A549 (cell line): ENCODE measurements at regions not wholly inside any gene's neighbourhood (a gene's known extent, or its start where the extent isn't known, plus 50 kb on each side); places are given as distances from the start of the nearest gene placed in this dataset.
A peak's percentile ranks its signal among the peaks of the same experiment; 100 is the strongest.

Experiments used
- ATAC-seq, 2 experiments: fragments of 200-7000 bp in 1 of 2; fragments of >200 bp in 1 of 2; cut with Nextera tagmentation in 1 of 2; cut with Tn5 transposase in 1 of 2; 3 replicates each; pipeline versions ENCODE4 v1.8.0 to v1.9.1; 2018 to 2020; ENCODE audit warnings: mild to moderate bottlenecking in 1 of 2, moderate library complexity in 1 of 2
- CTCF ChIA-PET: fragments of 300-600 bp; sonication (Branson Sonifier 250); formaldehyde crosslinking; extraction: SDS; loops from one replicate; lab custom pipeline; 2021; ENCODE audit warnings: antibody characterized with exemption, inconsistent platforms; lab: Yijun Ruan, JAX
- POLR2A ChIA-PET: fragments of 350-600 bp; formaldehyde crosslinking; extraction: SDS; loops from one replicate; lab custom pipeline; 2021; ENCODE audit warnings: antibody characterized with exemption, inconsistent platforms; lab: Yijun Ruan, JAX
- DNase-seq, 2 experiments: peaks; one replicate each; pipeline versions ENCODE4 v3.0.0 to v3.0.0-alpha.2; 2011 to 2016; ENCODE audit warnings: low read depth in 1 of 2, low spot score in 1 of 2
- FAIRE-seq: peaks from 2 replicates; lab custom pipeline; 2011; peaks lifted over from hg19 to GRCh38; lab: Jason Lieb, UNC
- H3K27ac ChIP-seq, 2 experiments: fragments of >200 bp; sonication (Bioruptor Twin); formaldehyde crosslinking; 3 replicates each; pipeline ENCODE4 v1.5.1; 2016 to 2017
- H3K4me1 ChIP-seq: fragments of >200 bp; sonication (Bioruptor Twin); formaldehyde crosslinking; 3 replicates; pipeline ENCODE4 v1.6.1; 2016
- H3K4me2 ChIP-seq: fragments of >200 bp; sonication (Bioruptor Twin); formaldehyde crosslinking; 3 replicates; pipeline ENCODE4 v1.6.1; 2016
- H3K4me3 ChIP-seq: fragments of >200 bp; sonication (Bioruptor Twin); formaldehyde crosslinking; 3 replicates; pipeline ENCODE4 v1.5.1; 2016
- H3K9me3 ChIP-seq: fragments of >200 bp; sonication (Bioruptor Twin); formaldehyde crosslinking; 3 replicates; pipeline ENCODE4 v1.6.1; 2016
- ATOH8 ChIP-seq: fragments of 250-450 bp; sonication (Bioruptor Pico); IDR thresholded peaks from 2 replicates; pipeline ENCODE4 v1.5.0; 2020; ENCODE audit warnings: low read depth, mild to moderate bottlenecking, moderate library complexity
- BHLHE40 ChIP-seq: IDR thresholded peaks from 2 replicates; pipeline ENCODE4 v1.6.1; 2012; ENCODE audit warnings: low read depth, low read length, inconsistent platforms
- CEBPB ChIP-seq, 2 experiments: fragments of >200 bp in 1 of 2; sonication (Bioruptor Twin) in 1 of 2; formaldehyde crosslinking in 1 of 2; IDR thresholded peaks; 2 replicates each; pipeline ENCODE4 v1.6.1; 2012 to 2016
- CTCF ChIP-seq: fragments of >200 bp; sonication (Bioruptor Twin); formaldehyde crosslinking; IDR thresholded peaks from 3 replicates; pipeline ENCODE4 v1.5.1; 2016
- E2F6 ChIP-seq: IDR thresholded peaks from 2 replicates; pipeline ENCODE4 v1.6.1; 2012; ENCODE audit warnings: low read depth, borderline replicate concordance
- ELK1 ChIP-seq: fragments of 150-350 bp; IDR thresholded peaks from 2 replicates; pipeline ENCODE4 v1.6.1; 2014; ENCODE audit warnings: low read depth, mild to moderate bottlenecking, low read length
- EP300 ChIP-seq, 2 experiments: fragments of >200 bp; sonication (Bioruptor Twin); formaldehyde crosslinking; IDR thresholded peaks; 2 replicates in 1 of 2; 3 replicates in 1 of 2; pipeline ENCODE4 v1.6.1; 2016 to 2017
- FOSB ChIP-seq: fragments of 250-450 bp; sonication (Bioruptor Pico); IDR thresholded peaks from 2 replicates; pipeline ENCODE4 v1.5.0; 2020; ENCODE audit warnings: mild to moderate bottlenecking, moderate library complexity
- FOSL2 ChIP-seq, 2 experiments: fragments of 450-650 bp in 1 of 2; fragments of >200 bp in 1 of 2; sonication (Bioruptor Twin) in 1 of 2; formaldehyde crosslinking; IDR thresholded peaks; 2 replicates each; pipeline versions ENCODE4 v1.5.0 to v1.6.1; 2016 to 2020; ENCODE audit warnings: mild to moderate bottlenecking in 1 of 2, moderate library complexity in 1 of 2
- HDAC2 ChIP-seq: fragments of 200-600 bp; sonication (generic); IDR thresholded peaks from 2 replicates; pipeline ENCODE4 v1.6.1; 2016
- HES2 ChIP-seq: fragments of >200 bp; sonication (Bioruptor Twin); formaldehyde crosslinking; IDR thresholded peaks from 2 replicates; pipeline ENCODE4 v1.6.1; 2016
- HEYL ChIP-seq: fragments of 250-450 bp; sonication (Bioruptor Pico); IDR thresholded peaks from 2 replicates; pipeline ENCODE4 v1.8.0; 2021; ENCODE audit warnings: mild to moderate bottlenecking, moderate library complexity
- HMGXB4 ChIP-seq: fragments of 250-450 bp; sonication (Bioruptor Pico); IDR thresholded peaks from 2 replicates; pipeline ENCODE4 v1.5.0; 2021; ENCODE audit warnings: mild to moderate bottlenecking, moderate library complexity, borderline replicate concordance
- HOXA7 ChIP-seq: fragments of 250-450 bp; sonication (Bioruptor Pico); IDR thresholded peaks from 2 replicates; pipeline ENCODE4 v1.5.0; 2020; ENCODE audit warnings: mild to moderate bottlenecking, moderate library complexity
- HOXB5 ChIP-seq: fragments of 250-450 bp; sonication (Bioruptor Pico); IDR thresholded peaks from 2 replicates; pipeline ENCODE4 v1.5.0; 2020; ENCODE audit warnings: mild to moderate bottlenecking, moderate library complexity
- JUNB ChIP-seq: fragments of >200 bp; sonication (Bioruptor Twin); formaldehyde crosslinking; IDR thresholded peaks from 2 replicates; pipeline ENCODE4 v1.6.1; 2016
- KDM5A ChIP-seq: fragments of 200-600 bp; sonication (generic); IDR thresholded peaks from 2 replicates; pipeline ENCODE4 v1.6.1; 2016; ENCODE audit warnings: antibody characterized with exemption, mild to moderate bottlenecking
- MAFK ChIP-seq: fragments of 450-650 bp; IDR thresholded peaks from 2 replicates; pipeline ENCODE4 v1.6.1; 2014; ENCODE audit not compliant: partially characterized antibody
- MAX ChIP-seq: IDR thresholded peaks from 2 replicates; pipeline ENCODE4 v1.6.1; 2012
- MYC ChIP-seq: IDR thresholded peaks from 2 replicates; pipeline ENCODE4 v1.6.1; 2012; ENCODE audit warnings: mild to moderate bottlenecking, inconsistent platforms, low read length, improper control_type of control experiment, borderline replicate concordance
- NFE2L2 ChIP-seq: fragments of 150-350 bp; conservative IDR thresholded peaks from 2 replicates; pipeline ENCODE4 v1.6.1; 2014; ENCODE audit warnings: low read length
- NPAS2 ChIP-seq: fragments of 250-450 bp; sonication (Bioruptor Pico); IDR thresholded peaks from 2 replicates; pipeline ENCODE4 v1.8.0; 2022; ENCODE audit warnings: mild to moderate bottlenecking, moderate library complexity, borderline replicate concordance
- NR3C1 ChIP-seq: fragments of >200 bp; sonication (Bioruptor Twin); formaldehyde crosslinking; IDR thresholded peaks from 3 replicates; pipeline ENCODE4 v1.6.1; 2017
- POLR2A ChIP-seq: IDR thresholded peaks from 2 replicates; pipeline ENCODE4 v1.6.1; 2012; ENCODE audit warnings: mild to moderate bottlenecking, low read length
- RAD21 ChIP-seq, 2 experiments: fragments of >200 bp in 1 of 2; sonication (Bioruptor Twin) in 1 of 2; formaldehyde crosslinking in 1 of 2; IDR thresholded peaks in 1 of 2; conservative IDR thresholded peaks in 1 of 2; 2 replicates in 1 of 2; 3 replicates in 1 of 2; pipeline ENCODE4 v1.6.1; 2012 to 2018; ENCODE audit warnings: inconsistent platforms in 1 of 2
- RARB ChIP-seq: fragments of 250-450 bp; sonication (Bioruptor Pico); IDR thresholded peaks from 2 replicates; pipeline ENCODE4 v1.8.0; 2021; ENCODE audit warnings: mild to moderate bottlenecking, moderate library complexity
- RNF2 ChIP-seq: fragments of 200-600 bp; sonication (generic); IDR thresholded peaks from 2 replicates; pipeline ENCODE4 v1.6.1; 2016; ENCODE audit warnings: low read depth, mild to moderate bottlenecking, antibody characterized with exemption, moderate library complexity, borderline replicate concordance
- SMC3 ChIP-seq: fragments of >200 bp; sonication (Bioruptor Twin); formaldehyde crosslinking; IDR thresholded peaks from 3 replicates; pipeline ENCODE4 v1.6.1; 2018; ENCODE audit warnings: inconsistent platforms
- SREBF2 ChIP-seq: fragments of 450-650 bp; IDR thresholded peaks from 2 replicates; pipeline ENCODE4 v1.6.1; 2014; ENCODE audit warnings: mild to moderate bottlenecking, moderate library complexity
- TP53 ChIP-seq: fragments of 250-450 bp; sonication (Bioruptor Pico); IDR thresholded peaks from 2 replicates; pipeline ENCODE4 v1.5.0; 2021; ENCODE audit warnings: mild to moderate bottlenecking, moderate library complexity
- ZFP36 ChIP-seq: fragments of 450-650 bp; IDR thresholded peaks from 2 replicates; pipeline ENCODE4 v1.6.1; 2014; ENCODE audit warnings: borderline replicate concordance; ENCODE audit not compliant: partially characterized antibody
- ZNF302 ChIP-seq: fragments of 250-450 bp; sonication (Bioruptor Pico); IDR thresholded peaks from 2 replicates; pipeline ENCODE4 v1.9.0; 2021; ENCODE audit warnings: inconsistent platforms, mild to moderate bottlenecking, moderate library complexity
- ZSCAN20 ChIP-seq: fragments of 250-450 bp; sonication (Bioruptor Pico); IDR thresholded peaks from 2 replicates; pipeline ENCODE4 v1.8.0; 2022; ENCODE audit warnings: mild to moderate bottlenecking, moderate library complexity
- WGBS: methylation state at CpG from one replicate; pipeline ENCODE4 v1.1.6; 2017; ENCODE audit errors: missing lambda C conversion rate; 5-methylcytosine and 5-hydroxymethylcytosine counted together

GRCh38 chr7:66413379-66414114, 208.4 kb downstream of the TPST1 start:
- peak overlapping the region in 1 of 2 experiments; percentile 70; a peak in 3 of 6 replicates for H3K27ac ChIP-seq
- POLR2A ChIA-PET = interaction anchor here (1.2 kb wide), 2 partner anchors 80 to 209 kb away, joined by 4 to 8 read pairs; partner anchors contain the start of gene TPST1
- no peak for FAIRE-seq
- TF ChIP-seq SREBF2 (no peak), NR3C1 (no peak), NFE2L2 (no peak), KDM5A (peak; percentile 95), TP53 (CRISPR knock-in tag) (no peak), ATOH8 (peak; percentile 53; the same call in 1 of the 2 replicates), JUNB (no peak), RARB (no peak), FOSL2 (IDR thresholded peaks at IDR 0.05) (no peak), FOSL2 (CRISPR knock-in tag; IDR thresholded peaks at IDR 0.05) (0 out of 2 replicates have a peak, but pooled peaks have one; percentile 24), MAFK (no peak), HOXB5 (no peak), SMC3 (peak; percentile 73), ZNF302 (no peak), HES2 (no peak), ZSCAN20 (no peak), EP300 (IDR thresholded peaks at IDR 0.05) (no peak), MAX (peak; percentile 98), POLR2A (no peak), HEYL (CRISPR knock-in tag) (no peak), CTCF (peak; percentile 62), HOXA7 (CRISPR knock-in tag) (no peak), ELK1 (no peak), CEBPB (IDR thresholded peaks at IDR 0.05) (no peak), RAD21 (conservative IDR thresholded peaks at IDR 0.05 in 1 of 2, IDR thresholded peaks at IDR 0.05 in 1 of 2) (peak; percentile 59 to 82), NPAS2 (no peak), MYC (no peak), RNF2 (no peak), FOSB (CRISPR knock-in tag) (no peak), HDAC2 (no peak), ZFP36 (no peak), BHLHE40 (no peak), E2F6 (peak; percentile 98), HMGXB4 (CRISPR knock-in tag) (no peak)
- WGBS = 10% methylated on average over 15 of the region's 49 CpGs
- H3K4me3 ChIP-seq = peak overlapping the region; percentile 39
- no peaks in the 10 kb centered on the region for H3K9me3 ChIP-seq
- CTCF ChIA-PET = interaction anchor here (0.6 to 1.7 kb wide), 19 partner anchors 8 to 353 kb away, joined by 3 to 7 read pairs (median 3); partner anchors contain the start of gene TPST1
- peak; percentile 89 to 97 for DNase-seq
- peak; percentile 96 for ATAC-seq
- H3K4me2 ChIP-seq = peak overlapping the region; percentile 80
- H3K4me1 ChIP-seq = peaks cover 5% of the 10 kb centered on the region; the same call in 1 of the 3 replicates
